HepG2 (cell line): ENCODE measurements at regions not wholly inside any gene's neighbourhood (a gene's known extent, or its start where the extent isn't known, plus 50 kb on each side); places are given as distances from the start of the nearest gene placed in this dataset.

Experiments
- ATAC-seq: fragments of 200-7000 bp; cut with Tn5 transposase; 3 replicates; pipeline ENCODE4 v1.9.1; 2020; ENCODE audit warnings: mild to moderate bottlenecking, moderate library complexity
- BruUV-seq: library from RNA; stranded (reverse); fragments of 400-500 nt; replicated peaks from 2 replicates; lab custom pipeline; 2021; lab: Mats Ljungman, UMichigan
- CTCF ChIA-PET: fragments of 300-600 bp; formaldehyde crosslinking; extraction: SDS; loops from one replicate; lab custom pipeline; 2021; ENCODE audit warnings: low total read pairs, inconsistent platforms, low intra/inter-chr PET ratio; lab: Yijun Ruan, JAX
- POLR2A ChIA-PET: fragments of 350-600 bp; sonication (Branson Sonifier 250); formaldehyde crosslinking; loops from one replicate; lab custom pipeline; 2020; ENCODE audit warnings: antibody characterized with exemption, inconsistent platforms; lab: Yijun Ruan, JAX
- DNase-seq: peaks from one replicate; pipeline ENCODE4 v3.0.0-alpha.2; 2015; ENCODE audit warnings: low spot score
- FAIRE-seq: peaks from 3 replicates; lab custom pipeline; 2011; peaks lifted over from hg19 to GRCh38; lab: Jason Lieb, UNC
- H2AFZ ChIP-seq: one replicate; pipeline ENCODE4 v1.6.1; 2011; ENCODE audit warnings: low read length, inconsistent platforms
- H3K27ac ChIP-seq: fragments of 300-600 bp; 3 replicates; pipeline ENCODE4 v1.8.0; 2011; ENCODE audit warnings: mixed run types, mild to moderate bottlenecking, mixed read lengths, low read length, inconsistent platforms; ENCODE audit not compliant: insufficient read depth; ENCODE audit errors: extremely low read length
- H3K27me3 ChIP-seq, 2 experiments: fragments of 200-600 bp in 1 of 2; 2 replicates in 1 of 2; 3 replicates in 1 of 2; pipeline versions ENCODE4 v1.6.0 to v1.8.0; 2011; ENCODE audit warnings: low read length in 2 of 2, mild to moderate bottlenecking in 2 of 2, moderate library complexity in 2 of 2, inconsistent platforms in 1 of 2; ENCODE audit not compliant: insufficient read depth in 2 of 2, control insufficient read depth in 1 of 2
- H3K36me3 ChIP-seq, 2 experiments: fragments of 200-600 bp in 1 of 2; replicated peaks in 1 of 2; 2 replicates in 1 of 2; 3 replicates in 1 of 2; pipeline versions ENCODE4 v1.5.1 to v1.8.0; 2011; ENCODE audit warnings: low read length in 2 of 2, inconsistent platforms in 1 of 2; ENCODE audit not compliant: insufficient read depth in 2 of 2, control insufficient read depth in 1 of 2
- H3K4me1 ChIP-seq: 2 replicates; pipeline ENCODE4 v1.5.1; 2012; ENCODE audit warnings: low read length, inconsistent platforms; ENCODE audit not compliant: insufficient read depth
- H3K4me2 ChIP-seq: 2 replicates; pipeline ENCODE4 v1.6.0; 2011; ENCODE audit warnings: low read depth, low read length, inconsistent platforms
- H3K4me3 ChIP-seq, 3 experiments: fragments of 200-600 bp in 1 of 3; sonication (generic), shearing (Covaris generic) in 1 of 3; replicated peaks in 1 of 3; 2 replicates each; pipeline ENCODE4 v1.5.1; 2011 to 2016; ENCODE audit warnings: low read length in 3 of 3, inconsistent platforms in 2 of 3, low read depth in 2 of 3, mild to moderate bottlenecking in 2 of 3, control low read depth in 1 of 3, mixed read lengths in 1 of 3; ENCODE audit not compliant: insufficient read depth in 1 of 3
- H3K79me2 ChIP-seq: one replicate; pipeline ENCODE4 v1.6.1; 2011; ENCODE audit warnings: low read length, inconsistent platforms; ENCODE audit not compliant: insufficient read depth
- H3K9ac ChIP-seq: 2 replicates; pipeline ENCODE4 v1.6.0; 2011; ENCODE audit warnings: mild to moderate bottlenecking, low read depth, low read length, inconsistent platforms; ENCODE audit not compliant: insufficient read depth
- H3K9me3 ChIP-seq: 2 replicates; pipeline ENCODE4 v1.5.1; 2012; ENCODE audit warnings: mild to moderate bottlenecking, low read length
- H4K20me1 ChIP-seq: 2 replicates; pipeline ENCODE4 v1.6.0; 2011; ENCODE audit warnings: inconsistent platforms, mild to moderate bottlenecking, low read length, moderate library complexity; ENCODE audit not compliant: insufficient read depth
- AFF4 ChIP-seq: sonication (generic); formaldehyde crosslinking; IDR thresholded peaks from 2 replicates; pipeline ENCODE4 v1.4.0; 2020; ENCODE audit warnings: missing genetic modification reagents
- KAT8 ChIP-seq: IDR thresholded peaks from 2 replicates; pipeline ENCODE4 v1.6.1; 2016; ENCODE audit warnings: missing genetic modification reagents, missing compliant biosample characterization
- MEIS2 ChIP-seq: sonication (generic); formaldehyde crosslinking; IDR thresholded peaks from 2 replicates; pipeline ENCODE4 v1.9.0; 2021; ENCODE audit warnings: mild to moderate bottlenecking, missing genetic modification reagents
- PBX3 ChIP-seq: sonication (generic); formaldehyde crosslinking; IDR thresholded peaks from 2 replicates; pipeline ENCODE4 v1.8.1; 2023; ENCODE audit warnings: missing genetic modification reagents, inconsistent platforms, borderline replicate concordance
- PTBP1 ChIP-seq: fragments of 200-400 bp; formaldehyde crosslinking; IDR thresholded peaks from 2 replicates; pipeline ENCODE4 v1.6.1; 2018; ENCODE audit warnings: low read length, low read depth; ENCODE audit not compliant: poor library complexity, severe bottlenecking
- ZFYVE20 ChIP-seq: sonication (generic); formaldehyde crosslinking; IDR thresholded peaks from 2 replicates; pipeline ENCODE4 v1.8.0; 2023; ENCODE audit warnings: low read depth, mild to moderate bottlenecking, moderate library complexity, missing genetic modification reagents, borderline replicate concordance
- ZNF407 ChIP-seq: sonication (generic); formaldehyde crosslinking; IDR thresholded peaks from one replicate; pipeline ENCODE4 v1.5.1; 2020; ENCODE audit warnings: mild to moderate bottlenecking, missing genetic modification reagents; ENCODE audit errors: not compliant biosample characterization
- ZNF556 ChIP-seq: sonication (generic); formaldehyde crosslinking; IDR thresholded peaks from 2 replicates; pipeline ENCODE4 v1.4.0; 2020; ENCODE audit warnings: mild to moderate bottlenecking, missing genetic modification reagents, borderline replicate concordance
- WGBS: methylation state at CpG from one replicate; pipeline ENCODE4 v1.1.6; 2017; ENCODE audit warnings: low lambda C conversion rate; 5-methylcytosine and 5-hydroxymethylcytosine counted together
- in situ Hi-C: cut with HindIII; loops from 2 replicates; pipeline ENCODE4 v1.10.0; 2017; ENCODE audit warnings: low pct_unique_long_range_greater_than_20kb; ENCODE audit not compliant: extremely low pct_ligation_motif_present
- intact Hi-C: fragments of 100-400 bp; cut with micrococcal nuclease; formaldehyde crosslinking; loops from one replicate; pipeline ENCODE4 v1.10.0; 2022; ENCODE audit not compliant: unreplicated experiment

GRCh38 chr6:15930207-15930606 is 198.7 kb upstream of the MYLIP start:
- Histone ChIP-seq H3K79me2 (no peaks in the 10 kb centered on the region), H3K4me1 (no peaks in the 10 kb centered on the region), H3K9ac (no peak overlapping the region), H3K36me3 (no peaks in the 10 kb centered on the region), H3K27me3 (peaks cover 0 to 3% of the 10 kb centered on the region in 2 experiments; a peak in 2 of 5 replicates), H2AFZ (no peak overlapping the region), H4K20me1 (no peaks in the 10 kb centered on the region), H3K27ac (no peak overlapping the region), H3K9me3 (no peaks in the 10 kb centered on the region), H3K4me3 (no peak overlapping the region), H3K4me2 (no peak overlapping the region)
- ChIA-PET POLR2A (no interaction called here), CTCF (no interaction called here)
- WGBS, result 6% methylated on average over 3 of the region's 3 CpGs
- intact Hi-C loops (no loop called here), in situ Hi-C loops (no loop called here)
- ATAC-seq (no peak), FAIRE-seq (no peak), DNase-seq (no peak)
- BruUV-seq, result no TSS peak
- TF ChIP-seq KAT8 (CRISPR knock-in tag), result no peak
- TF ChIP-seq PTBP1, result no peak
- TF ChIP-seq MEIS2 (CRISPR knock-in tag), result no peak
- TF ChIP-seq ZFYVE20 (CRISPR knock-in tag), result no peak
- TF ChIP-seq ZNF556 (CRISPR knock-in tag), result no peak
- no peak for TF ChIP-seq PBX3
- TF ChIP-seq AFF4 (CRISPR knock-in tag), result no peak
- no peak for TF ChIP-seq ZNF407 (CRISPR knock-in tag)
